ENCODE measurements at regions not wholly inside any gene's neighbourhood (a gene's known extent, or its start where the extent isn't known, plus 50 kb on each side); places are given as distances from the start of the nearest gene placed in this dataset.

DNA sequence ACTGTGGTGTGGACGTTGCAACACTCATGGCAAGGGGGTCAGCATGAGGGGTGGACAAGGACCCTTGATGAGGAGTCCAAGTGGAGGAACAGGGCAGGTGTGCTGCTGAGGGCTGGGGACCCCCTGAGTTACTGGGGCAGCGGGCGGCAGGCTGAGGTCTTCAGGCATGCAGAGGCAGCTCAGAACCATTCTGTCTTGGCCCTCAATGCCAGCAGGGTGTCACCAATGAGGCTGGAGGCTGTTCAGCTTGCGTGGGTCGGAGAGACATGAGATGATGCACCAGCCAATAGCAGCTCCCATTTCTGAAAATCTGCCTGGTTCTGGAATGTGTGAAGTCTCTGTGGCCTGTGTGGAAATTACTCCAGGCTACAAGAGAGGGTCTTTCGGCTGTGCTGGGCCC, 105.4 kb downstream of the INHBB start:
- H3K4me1 ChIP-seq (ENCODE audit: insufficient read depth, low read length), result no peaks in the 10 kb centered on the region

GRCh38 chr2:120452131-120452530, 106.2 kb downstream of the INHBB start:
- Histone ChIP-seq H3K4me1 (ENCODE audit: insufficient read depth, low read length) (no peaks in the 10 kb centered on the region; the same call in 1 of the 2 replicates), H3K9ac (ENCODE audit: low read depth, low read length) (no peak overlapping the region)

More for the DNA sequence above, 105.4 kb downstream of the INHBB start:
- Histone ChIP-seq H3K9ac (ENCODE audit: low read depth, low read length) (no peak overlapping the region), H3K9me3 (ENCODE audit: control insufficient read depth, insufficient read depth, low read length) (no peaks in the 10 kb centered on the region), H3K36me3 (ENCODE audit: insufficient read depth, low read length) (no peaks in the 10 kb centered on the region)

DNA sequence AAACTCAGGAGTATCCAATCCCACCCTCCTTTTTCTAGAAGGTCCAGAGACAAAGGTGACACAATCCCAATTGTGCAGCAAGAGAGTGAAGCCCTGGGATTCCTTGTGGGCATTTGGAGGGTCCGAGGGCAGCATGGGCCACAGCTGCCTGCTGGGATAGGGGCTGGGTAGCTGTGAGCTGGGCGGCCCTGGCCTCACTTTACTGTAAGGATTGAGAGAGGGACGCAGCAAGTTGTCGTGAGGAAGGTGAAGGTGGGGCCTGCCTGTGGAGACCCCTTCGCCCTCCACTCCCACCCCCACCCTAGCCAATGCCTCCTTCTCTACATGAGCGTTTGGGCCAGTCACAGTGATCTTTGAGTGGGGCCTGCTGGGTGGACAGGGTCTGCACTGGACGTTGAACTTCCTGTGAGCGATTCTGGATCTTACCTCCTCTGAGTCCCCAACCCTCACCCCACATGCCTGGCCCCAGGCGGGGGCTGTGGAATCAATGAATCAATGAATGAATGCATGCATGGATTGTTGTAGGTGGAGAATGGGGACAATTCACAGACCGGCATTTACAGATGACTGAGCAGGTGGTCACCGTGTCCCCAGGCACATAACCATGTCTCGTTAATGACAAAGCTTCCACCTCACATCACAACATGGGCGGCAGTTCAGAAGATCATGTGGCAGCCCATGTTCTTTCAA, 107.2 kb downstream of the INHBB start:
- H3K9me3 ChIP-seq (ENCODE audit: control insufficient read depth, insufficient read depth, low read length), result no peaks in the 10 kb centered on the region
- no peaks in the 10 kb centered on the region; the same call in 1 of the 2 replicates for H3K4me1 ChIP-seq (ENCODE audit: insufficient read depth, low read length)
- H3K9ac ChIP-seq (ENCODE audit: low read depth, low read length), result no peak overlapping the region
- H3K36me3 ChIP-seq (ENCODE audit: insufficient read depth, low read length), result no peaks in the 10 kb centered on the region

More at GRCh38 chr2:120452131-120452530, 106.2 kb downstream of the INHBB start:
- H3K36me3 ChIP-seq (ENCODE audit: insufficient read depth, low read length), result no peaks in the 10 kb centered on the region
- H3K9me3 ChIP-seq (ENCODE audit: control insufficient read depth, insufficient read depth, low read length), result no peaks in the 10 kb centered on the region

GRCh38 chr2:120453635-120453998, 107.7 kb downstream of the INHBB start:
- H3K9me3 ChIP-seq (ENCODE audit: control insufficient read depth, insufficient read depth, low read length), result no peaks in the 10 kb centered on the region

GRCh38 chr2:120454654-120455385, 108.9 kb downstream of the INHBB start:
- Histone ChIP-seq H3K9ac (ENCODE audit: low read depth, low read length) (no peak overlapping the region), H3K4me1 (ENCODE audit: insufficient read depth, low read length) (no peaks in the 10 kb centered on the region; the same call in 1 of the 2 replicates), H3K36me3 (ENCODE audit: insufficient read depth, low read length) (no peaks in the 10 kb centered on the region), H3K9me3 (ENCODE audit: control insufficient read depth, insufficient read depth, low read length) (no peaks in the 10 kb centered on the region)

More at GRCh38 chr2:120453635-120453998, 107.7 kb downstream of the INHBB start:
- H3K9ac ChIP-seq (ENCODE audit: low read depth, low read length), result no peak overlapping the region
- H3K4me1 ChIP-seq (ENCODE audit: insufficient read depth, low read length), result no peaks in the 10 kb centered on the region; the same call in 1 of the 2 replicates
- H3K36me3 ChIP-seq (ENCODE audit: insufficient read depth, low read length), result no peaks in the 10 kb centered on the region

DNA sequence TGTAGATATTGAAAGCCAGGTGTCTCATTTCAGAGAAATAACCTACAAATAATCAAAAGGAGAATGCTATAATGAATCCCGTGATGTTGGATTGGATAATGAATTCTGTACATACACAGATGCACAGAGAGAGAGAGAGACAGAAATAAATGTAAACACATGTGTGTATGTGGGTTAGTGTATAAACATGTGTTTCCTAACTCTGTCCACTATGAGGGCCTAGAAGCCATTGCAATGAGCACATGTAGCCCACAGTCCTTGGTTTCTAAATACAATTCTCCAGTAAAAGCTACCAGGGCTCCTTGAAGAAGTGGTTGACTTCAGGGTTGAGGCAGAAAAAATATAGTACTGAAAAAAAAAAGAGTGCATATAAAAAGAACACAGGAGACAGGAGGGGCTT, 109.5 kb downstream of the INHBB start:
- Histone ChIP-seq H3K9me3 (ENCODE audit: control insufficient read depth, insufficient read depth, low read length) (no peaks in the 10 kb centered on the region), H3K36me3 (ENCODE audit: insufficient read depth, low read length) (no peaks in the 10 kb centered on the region), H3K4me1 (ENCODE audit: insufficient read depth, low read length) (no peaks in the 10 kb centered on the region; the same call in 1 of the 2 replicates), H3K9ac (ENCODE audit: low read depth, low read length) (no peak overlapping the region)

DNA sequence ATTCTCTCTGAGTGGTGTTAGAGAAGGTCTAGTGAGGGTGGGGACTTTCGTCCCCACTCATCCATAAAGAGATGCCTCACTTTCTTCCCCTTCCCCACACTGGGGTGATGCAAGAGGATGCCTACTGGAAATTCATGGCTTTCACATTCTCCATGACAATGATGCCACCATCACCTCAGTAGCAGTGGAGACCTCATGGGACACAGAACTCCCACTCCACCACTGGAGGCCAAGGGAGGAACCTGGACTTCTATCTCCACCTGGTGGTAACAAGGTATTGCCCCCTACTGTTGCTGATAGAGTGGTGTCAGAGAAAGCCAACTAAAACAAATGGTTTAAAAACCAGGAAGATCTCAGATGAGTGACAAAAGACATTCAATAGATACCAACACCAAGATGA, 110.9 kb downstream of the INHBB start:
- Histone ChIP-seq H3K4me1 (ENCODE audit: insufficient read depth, low read length) (no peaks in the 10 kb centered on the region; the same call in 1 of the 2 replicates), H3K9me3 (ENCODE audit: control insufficient read depth, insufficient read depth, low read length) (no peaks in the 10 kb centered on the region), H3K36me3 (ENCODE audit: insufficient read depth, low read length) (no peaks in the 10 kb centered on the region), H3K9ac (ENCODE audit: low read depth, low read length) (no peak overlapping the region)

GRCh38 chr2:120460511-120460910, 114.6 kb downstream of the INHBB start:
- H3K4me1 ChIP-seq (ENCODE audit: insufficient read depth, low read length), result peaks cover 5% of the 10 kb centered on the region
- no peaks in the 10 kb centered on the region for H3K36me3 ChIP-seq (ENCODE audit: insufficient read depth, low read length)
- H3K9ac ChIP-seq (ENCODE audit: low read depth, low read length), result no peak overlapping the region
- no peaks in the 10 kb centered on the region for H3K9me3 ChIP-seq (ENCODE audit: control insufficient read depth, insufficient read depth, low read length)

DNA sequence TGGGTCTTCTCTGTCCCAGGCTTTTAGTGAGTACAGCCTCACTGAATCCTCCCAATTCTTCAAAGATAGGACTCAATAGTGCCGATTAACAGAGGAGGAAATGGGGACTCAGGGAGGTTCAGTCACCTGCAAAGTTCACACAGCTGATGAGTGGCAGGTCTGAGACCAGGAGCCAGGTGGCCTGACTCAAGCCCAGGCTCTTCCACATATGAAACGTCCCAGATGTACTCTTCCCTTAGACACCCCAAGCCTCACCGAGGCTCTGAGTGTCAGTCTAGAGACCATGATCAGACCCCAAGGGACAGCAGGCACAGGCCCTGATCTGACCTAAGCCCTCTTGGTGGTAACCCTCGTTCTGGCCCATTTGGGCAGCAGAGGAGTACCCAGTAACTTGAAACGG, 115.2 kb downstream of the INHBB start:
- Histone ChIP-seq H3K36me3 (ENCODE audit: insufficient read depth, low read length) (no peaks in the 10 kb centered on the region), H3K9me3 (ENCODE audit: control insufficient read depth, insufficient read depth, low read length) (no peaks in the 10 kb centered on the region), H3K4me1 (ENCODE audit: insufficient read depth, low read length) (peaks cover 7% of the 10 kb centered on the region), H3K9ac (ENCODE audit: low read depth, low read length) (no peak overlapping the region)

DNA sequence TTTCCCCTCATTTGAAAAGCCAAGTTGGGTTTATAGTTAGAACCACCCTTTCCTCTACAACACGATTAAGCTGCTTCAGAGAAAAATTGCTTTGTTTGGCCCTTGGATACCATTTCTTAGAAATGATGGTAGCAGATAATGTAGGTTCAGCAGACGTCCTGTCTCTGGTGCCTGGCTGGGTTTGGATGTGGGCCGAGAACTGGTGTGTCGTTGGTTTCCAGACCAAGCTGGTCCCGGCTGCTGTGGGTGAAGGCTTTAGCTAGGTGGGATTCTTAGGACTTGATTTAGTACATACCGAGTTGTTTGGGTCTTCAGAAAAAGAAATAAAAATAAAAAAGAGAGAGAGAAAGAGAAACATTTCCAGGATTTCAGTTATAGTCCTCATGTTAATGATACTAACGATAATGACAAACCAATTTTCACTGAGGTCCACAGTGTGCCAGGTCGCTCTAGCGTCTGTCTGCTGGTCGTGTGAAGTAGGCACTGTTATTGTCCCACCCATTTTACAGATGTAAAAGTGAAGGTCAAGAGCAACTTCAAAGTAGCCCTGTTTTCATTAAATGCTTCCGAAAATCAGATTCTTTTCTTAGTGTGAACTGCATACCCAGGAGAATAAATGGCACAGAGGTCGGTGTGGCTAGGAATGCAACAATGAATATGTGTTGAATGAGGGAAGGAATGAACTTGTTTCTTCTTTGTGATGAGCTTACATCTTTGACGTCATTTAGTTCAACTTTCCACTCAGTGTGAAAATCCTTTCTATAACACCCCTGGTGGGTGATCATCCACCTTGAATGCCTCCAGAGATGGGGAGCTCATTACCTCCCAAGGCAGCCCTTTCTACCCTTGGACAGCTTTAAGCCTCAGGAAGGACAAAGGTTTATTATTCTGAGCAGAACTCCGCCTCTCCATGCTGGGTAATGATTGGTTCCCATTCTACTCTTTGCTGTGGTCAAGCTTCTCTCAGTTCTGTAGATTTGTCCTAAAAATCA, 115.9 kb downstream of the INHBB start:
- no peak overlapping the region for H3K9ac ChIP-seq (ENCODE audit: low read depth, low read length)
- peaks cover 11% of the 10 kb centered on the region for H3K4me1 ChIP-seq (ENCODE audit: insufficient read depth, low read length)
- H3K36me3 ChIP-seq (ENCODE audit: insufficient read depth, low read length), result no peaks in the 10 kb centered on the region
- H3K9me3 ChIP-seq (ENCODE audit: control insufficient read depth, insufficient read depth, low read length), result no peaks in the 10 kb centered on the region

DNA sequence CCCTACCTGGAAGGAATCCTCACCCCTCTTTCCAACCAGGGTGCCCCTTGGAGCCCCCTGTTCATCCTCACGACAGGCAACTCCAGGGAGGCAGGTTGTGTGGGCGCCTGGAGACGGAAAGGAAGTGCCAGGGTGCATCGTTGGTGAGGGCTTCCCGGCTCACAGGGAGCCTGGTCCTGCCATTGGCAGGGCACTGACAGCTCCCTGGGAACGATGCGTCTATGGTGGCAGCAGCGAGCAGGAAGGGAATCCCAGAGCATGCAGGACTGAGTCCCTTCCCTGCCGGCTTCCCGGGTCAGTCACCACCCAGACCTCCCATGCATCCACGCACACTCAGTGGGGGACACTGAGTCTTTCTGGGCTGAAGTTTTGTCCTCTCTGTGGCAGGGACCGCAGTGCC, 117.6 kb downstream of the INHBB start:
- peaks cover 13% of the 10 kb centered on the region for H3K4me1 ChIP-seq (ENCODE audit: insufficient read depth, low read length)
- no peaks in the 10 kb centered on the region for H3K9me3 ChIP-seq (ENCODE audit: control insufficient read depth, insufficient read depth, low read length)
- H3K36me3 ChIP-seq (ENCODE audit: insufficient read depth, low read length), result no peaks in the 10 kb centered on the region
- H3K9ac ChIP-seq (ENCODE audit: low read depth, low read length), result no peak overlapping the region

DNA sequence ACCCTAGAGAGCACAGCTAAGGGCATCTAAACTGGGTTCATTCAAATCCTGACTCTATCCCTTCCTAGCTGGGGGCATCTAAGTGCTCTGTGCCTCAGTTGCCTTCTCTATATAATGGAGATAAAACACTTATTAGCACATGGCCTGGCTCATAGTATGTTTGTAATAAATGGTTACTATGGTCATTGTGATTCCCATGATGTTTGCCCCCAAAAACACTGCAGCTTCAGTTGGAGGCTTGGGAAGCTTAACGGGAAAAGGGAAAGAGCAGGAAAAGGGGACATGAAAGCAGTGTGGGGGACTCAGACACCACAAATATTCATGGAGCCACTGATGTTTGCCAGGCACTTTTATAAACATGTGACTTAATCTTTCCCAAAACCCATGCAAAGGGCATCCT, 118.1 kb downstream of the INHBB start:
- Histone ChIP-seq H3K4me1 (ENCODE audit: insufficient read depth, low read length) (peaks cover 13% of the 10 kb centered on the region), H3K9me3 (ENCODE audit: control insufficient read depth, insufficient read depth, low read length) (no peaks in the 10 kb centered on the region), H3K9ac (ENCODE audit: low read depth, low read length) (no peak overlapping the region), H3K36me3 (ENCODE audit: insufficient read depth, low read length) (no peaks in the 10 kb centered on the region)

GRCh38 chr2:120464448-120464931, 118.6 kb downstream of the INHBB start:
- Histone ChIP-seq H3K9ac (ENCODE audit: low read depth, low read length) (no peak overlapping the region), H3K36me3 (ENCODE audit: insufficient read depth, low read length) (no peaks in the 10 kb centered on the region), H3K9me3 (ENCODE audit: control insufficient read depth, insufficient read depth, low read length) (no peaks in the 10 kb centered on the region), H3K4me1 (ENCODE audit: insufficient read depth, low read length) (peaks cover 13% of the 10 kb centered on the region)
